Panc1 (cell line): ENCODE measurements at regions not wholly inside any gene's neighbourhood (a gene's known extent, or its start where the extent isn't known, plus 50 kb on each side); places are given as distances from the start of the nearest gene placed in this dataset.

Experiments
- ATAC-seq: fragments of 200-7000 bp; cut with Tn5 transposase; 2 replicates; pipeline ENCODE4 v1.9.1; 2020; ENCODE audit warnings: mild to moderate bottlenecking, moderate library complexity
- BruUV-seq: library from RNA; stranded (reverse); fragments of 400-500 nt; replicated peaks from 2 replicates; lab custom pipeline; 2021; lab: Mats Ljungman, UMichigan
- CTCF ChIA-PET: fragments of 300-600 bp; sonication (Branson Sonifier 250); formaldehyde crosslinking; loops from one replicate; lab custom pipeline; 2022; ENCODE audit warnings: antibody characterized with exemption; lab: Charles Lee
- POLR2A ChIA-PET: fragments of 300-600 bp; sonication (Branson Sonifier 250); formaldehyde crosslinking; loops from one replicate; lab custom pipeline; 2022; ENCODE audit warnings: antibody characterized with exemption; lab: Charles Lee
- DNase-seq: peaks from one replicate; pipeline ENCODE4 v3.0.0-alpha.2; 2010; ENCODE audit warnings: low read depth, low spot score
- H3K27ac ChIP-seq: 2 replicates; pipeline ENCODE4 v1.5.1; 2011; ENCODE audit warnings: mild to moderate bottlenecking, low read length, inconsistent platforms
- H3K27me3 ChIP-seq: fragments of 200-500 bp; sonication (Bioruptor generic); 2 replicates; pipeline ENCODE4 v1.6.0; 2014; ENCODE audit warnings: low read length, inconsistent platforms; ENCODE audit not compliant: control insufficient read depth, insufficient read depth
- H3K36me3 ChIP-seq: fragments of 200-500 bp; sonication (Bioruptor generic); 2 replicates; pipeline ENCODE4 v1.5.1; 2014; ENCODE audit warnings: inconsistent platforms, mild to moderate bottlenecking, low read length, moderate library complexity; ENCODE audit not compliant: control insufficient read depth, insufficient read depth
- H3K4me1 ChIP-seq: 2 replicates; pipeline ENCODE4 v1.5.1; 2011; ENCODE audit warnings: inconsistent platforms, mild to moderate bottlenecking, low read length, moderate library complexity; ENCODE audit not compliant: control insufficient read depth, insufficient read depth
- H3K4me3 ChIP-seq, 2 experiments: 2 replicates each; pipeline ENCODE4 v1.5.1; 2011 to 2012; ENCODE audit warnings: low read depth in 2 of 2, low read length in 2 of 2, mild to moderate bottlenecking in 2 of 2, inconsistent platforms in 1 of 2, moderate library complexity in 1 of 2
- H3K9me3 ChIP-seq: fragments of 200-500 bp; sonication (Bioruptor generic); 2 replicates; pipeline ENCODE4 v1.5.1; 2014; ENCODE audit warnings: low read depth, mild to moderate bottlenecking, inconsistent platforms, low read length, moderate library complexity; ENCODE audit not compliant: control insufficient read depth, insufficient read depth
- CTCF ChIP-seq: fragments of 450-650 bp; IDR thresholded peaks from 2 replicates; pipeline ENCODE4 v1.5.1; 2017; ENCODE audit warnings: mild to moderate bottlenecking
- POLR2AphosphoS5 ChIP-seq: IDR thresholded peaks from 2 replicates; pipeline ENCODE4 v1.6.1; 2012; ENCODE audit warnings: mild to moderate bottlenecking, low read depth, low read length, moderate library complexity
- SIN3A ChIP-seq: IDR thresholded peaks from 2 replicates; pipeline ENCODE4 v1.6.1; 2012; ENCODE audit warnings: low read depth, mild to moderate bottlenecking, low read length, moderate library complexity, borderline replicate concordance; ENCODE audit not compliant: insufficient read depth
- TCF7L2 ChIP-seq: IDR thresholded peaks from 2 replicates; pipeline ENCODE4 v1.6.1; 2011; ENCODE audit warnings: mild to moderate bottlenecking, low read depth, low read length, inconsistent platforms
- in situ Hi-C: cut with HindIII; loops from 2 replicates; pipeline ENCODE4 v1.10.0; 2016; ENCODE audit warnings: low sequenced_read_pairs, low pct_unique_long_range_greater_than_20kb
- intact Hi-C: fragments of 100-400 bp; cut with micrococcal nuclease; formaldehyde crosslinking; loops from one replicate; pipeline ENCODE4 v1.10.0; 2022; ENCODE audit not compliant: unreplicated experiment
- TF ChIP-seq, protein P1 (sequence below), 2 experiments: IDR thresholded peaks; 2 replicates each; pipeline ENCODE4 v1.6.1; 2011 to 2012; ENCODE audit warnings: low read depth in 2 of 2, control low read depth in 1 of 2, low read length in 1 of 2, mild to moderate bottlenecking in 1 of 2, moderate library complexity in 1 of 2; ENCODE audit not compliant: insufficient read depth in 1 of 2

GRCh38 chr7:113796557-113796956, 122.3 kb downstream of the PPP1R3A start:
- Histone ChIP-seq H3K36me3 (no peaks in the 10 kb centered on the region), H3K27me3 (no peaks in the 10 kb centered on the region), H3K9me3 (no peaks in the 10 kb centered on the region), H3K4me1 (no peaks in the 10 kb centered on the region), H3K27ac (no peak overlapping the region), H3K4me3 (no peak overlapping the region)
- intact Hi-C loops (no loop called here), in situ Hi-C loops (no loop called here)
- ChIA-PET CTCF (no interaction called here), POLR2A (no interaction called here)
- no TSS peak for BruUV-seq
- ATAC-seq (no peak), DNase-seq (no peak)
- TF ChIP-seq POLR2AphosphoS5 (no peak), CTCF (no peak)

DNA sequence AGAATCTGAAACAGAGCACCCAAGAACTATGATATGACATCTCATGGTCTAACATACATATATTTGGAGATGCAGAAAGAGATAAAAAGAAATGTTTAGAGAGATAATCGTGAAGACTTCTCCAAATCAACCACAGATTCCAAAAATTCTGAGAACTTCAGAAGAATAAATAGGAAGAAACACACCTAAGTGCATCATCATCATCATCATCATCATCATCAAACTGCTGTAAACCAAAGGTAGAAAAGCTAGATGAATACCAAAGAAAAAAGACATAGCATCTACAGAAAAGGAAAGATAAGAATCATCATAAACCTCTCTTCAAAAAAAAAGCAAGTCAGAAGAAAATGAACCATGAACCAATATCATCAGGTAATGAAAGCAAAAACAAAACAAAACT, 124.2 kb downstream of the PPP1R3A start:
- no peaks in the 10 kb centered on the region for H3K27me3 ChIP-seq
- ATAC-seq = no peak
- in situ Hi-C loops (no loop called here), intact Hi-C loops (no loop called here)
- H3K4me3 ChIP-seq = no peak overlapping the region
- no peaks in the 10 kb centered on the region for H3K9me3 ChIP-seq
- ChIA-PET POLR2A (no interaction called here), CTCF (no interaction called here)
- H3K27ac ChIP-seq = no peak overlapping the region
- DNase-seq = no peak
- no peak for TF ChIP-seq SIN3A
- no peak for TF ChIP-seq TCF7L2
- no peak for TF ChIP-seq POLR2AphosphoS5
- TF ChIP-seq CTCF = no peak
- TF ChIP-seq, protein P1, sequence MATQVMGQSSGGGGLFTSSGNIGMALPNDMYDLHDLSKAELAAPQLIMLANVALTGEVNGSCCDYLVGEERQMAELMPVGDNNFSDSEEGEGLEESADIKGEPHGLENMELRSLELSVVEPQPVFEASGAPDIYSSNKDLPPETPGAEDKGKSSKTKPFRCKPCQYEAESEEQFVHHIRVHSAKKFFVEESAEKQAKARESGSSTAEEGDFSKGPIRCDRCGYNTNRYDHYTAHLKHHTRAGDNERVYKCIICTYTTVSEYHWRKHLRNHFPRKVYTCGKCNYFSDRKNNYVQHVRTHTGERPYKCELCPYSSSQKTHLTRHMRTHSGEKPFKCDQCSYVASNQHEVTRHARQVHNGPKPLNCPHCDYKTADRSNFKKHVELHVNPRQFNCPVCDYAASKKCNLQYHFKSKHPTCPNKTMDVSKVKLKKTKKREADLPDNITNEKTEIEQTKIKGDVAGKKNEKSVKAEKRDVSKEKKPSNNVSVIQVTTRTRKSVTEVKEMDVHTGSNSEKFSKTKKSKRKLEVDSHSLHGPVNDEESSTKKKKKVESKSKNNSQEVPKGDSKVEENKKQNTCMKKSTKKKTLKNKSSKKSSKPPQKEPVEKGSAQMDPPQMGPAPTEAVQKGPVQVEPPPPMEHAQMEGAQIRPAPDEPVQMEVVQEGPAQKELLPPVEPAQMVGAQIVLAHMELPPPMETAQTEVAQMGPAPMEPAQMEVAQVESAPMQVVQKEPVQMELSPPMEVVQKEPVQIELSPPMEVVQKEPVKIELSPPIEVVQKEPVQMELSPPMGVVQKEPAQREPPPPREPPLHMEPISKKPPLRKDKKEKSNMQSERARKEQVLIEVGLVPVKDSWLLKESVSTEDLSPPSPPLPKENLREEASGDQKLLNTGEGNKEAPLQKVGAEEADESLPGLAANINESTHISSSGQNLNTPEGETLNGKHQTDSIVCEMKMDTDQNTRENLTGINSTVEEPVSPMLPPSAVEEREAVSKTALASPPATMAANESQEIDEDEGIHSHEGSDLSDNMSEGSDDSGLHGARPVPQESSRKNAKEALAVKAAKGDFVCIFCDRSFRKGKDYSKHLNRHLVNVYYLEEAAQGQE (IDR thresholded peaks at IDR 0.05; ENCODE audit: insufficient read depth in 1 of 2, low read depth in 2 of 2, low read length in 1 of 2) = no peak
- no peaks in the 10 kb centered on the region for H3K36me3 ChIP-seq
- no TSS peak for BruUV-seq
- no peaks in the 10 kb centered on the region for H3K4me1 ChIP-seq

- Histone ChIP-seq H3K9me3 (no peaks in the 10 kb centered on the region), H3K36me3 (no peaks in the 10 kb centered on the region), H3K27me3 (no peaks in the 10 kb centered on the region), H3K4me3 (no peak overlapping the region), H3K27ac (no peak overlapping the region), H3K4me1 (no peaks in the 10 kb centered on the region)
- in situ Hi-C loops = no loop called here
- TF ChIP-seq POLR2AphosphoS5 (no peak), SIN3A (no peak), CTCF (no peak), TCF7L2 (no peak)
- TF ChIP-seq, protein P1 (IDR thresholded peaks at IDR 0.05; ENCODE audit: insufficient read depth in 1 of 2, low read depth in 2 of 2, low read length in 1 of 2) = no peak
- POLR2A ChIA-PET = no interaction called here
- CTCF ChIA-PET = no interaction called here
- intact Hi-C loops = no loop called here
- DNase-seq (no peak), ATAC-seq (no peak)
- BruUV-seq = no TSS peak
Measured at GRCh38 chr7:113793171-113793570, 125.6 kb downstream of the PPP1R3A start.
